OCI-M2 (cell line): ENCODE measurements at regions not wholly inside any gene's neighbourhood (a gene's known extent, or its start where the extent isn't known, plus 50 kb on each side); places are given as distances from the start of the nearest gene placed in this dataset.

Experiments
- DNase-seq: peaks from one replicate; lab custom pipeline; 2025; ENCODE audit not compliant: unreplicated experiment; lab: John Stamatoyannopoulos, UW

DNA sequence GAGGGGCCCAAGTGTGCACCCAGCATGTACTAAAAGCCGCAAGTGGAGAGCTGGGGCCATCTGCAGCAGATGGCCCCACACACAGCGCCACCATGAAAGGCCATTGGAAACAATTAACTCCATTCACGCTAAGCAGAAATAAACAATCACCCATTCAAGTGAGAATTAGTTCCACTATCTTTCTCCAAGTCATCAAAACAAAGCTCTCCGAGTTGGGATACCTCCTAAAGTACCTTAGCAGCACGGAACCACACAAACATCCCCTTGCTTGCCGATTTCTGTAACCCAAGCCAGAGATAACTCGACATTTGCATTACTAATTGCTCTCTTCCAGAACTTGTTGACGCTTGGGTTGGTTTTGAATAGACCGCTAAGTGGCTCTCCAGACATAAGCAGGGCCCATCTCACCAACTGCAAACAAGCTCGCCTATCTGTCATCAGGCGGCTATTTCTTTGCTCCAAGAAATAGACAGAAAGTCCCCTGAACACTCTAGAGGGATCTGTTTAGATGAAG is 840.6 kb upstream of the SALL3 start:
- DNase-seq: no peak

DNA sequence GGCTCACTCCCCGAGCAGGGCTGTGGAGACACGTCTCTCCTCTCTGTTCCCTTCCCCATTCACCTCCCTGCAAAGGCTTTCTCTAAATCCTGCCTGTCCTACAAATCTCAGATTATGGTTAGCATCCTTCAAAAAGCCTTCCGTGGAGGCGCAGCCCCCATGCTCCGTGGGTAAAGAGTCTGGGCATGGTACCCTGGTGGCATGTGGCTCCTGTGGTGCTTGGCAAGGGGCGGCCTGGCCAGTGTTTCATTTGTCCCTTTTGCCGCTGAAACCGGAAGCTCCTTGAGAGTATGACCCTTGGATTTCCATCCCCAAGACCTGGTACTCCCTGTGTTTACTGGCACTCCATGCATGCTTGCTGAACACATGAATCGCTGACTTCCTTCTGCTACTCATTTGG is 839.3 kb upstream of the SALL3 start:
- no peak for DNase-seq

DNA sequence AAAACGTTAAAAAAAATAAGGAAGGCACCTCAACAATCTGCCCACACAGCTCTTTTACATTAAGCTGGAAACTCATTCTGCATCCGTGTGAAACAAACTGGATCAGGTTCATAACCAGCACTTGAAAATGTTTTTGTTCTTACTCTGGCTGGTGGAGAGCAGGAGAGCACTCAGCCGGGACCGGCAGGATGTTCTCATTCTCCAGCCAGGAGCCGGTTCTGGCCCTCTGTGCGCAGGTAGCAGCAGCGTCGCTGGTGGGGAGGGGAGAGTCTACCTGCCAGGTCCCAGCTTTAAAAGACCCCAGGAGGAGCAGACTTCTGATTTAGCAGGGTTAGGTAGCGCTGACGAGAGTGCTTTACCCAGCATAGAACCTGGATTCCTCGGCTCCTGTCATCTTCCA is 834.9 kb upstream of the SALL3 start:
- no peak for DNase-seq

DNA sequence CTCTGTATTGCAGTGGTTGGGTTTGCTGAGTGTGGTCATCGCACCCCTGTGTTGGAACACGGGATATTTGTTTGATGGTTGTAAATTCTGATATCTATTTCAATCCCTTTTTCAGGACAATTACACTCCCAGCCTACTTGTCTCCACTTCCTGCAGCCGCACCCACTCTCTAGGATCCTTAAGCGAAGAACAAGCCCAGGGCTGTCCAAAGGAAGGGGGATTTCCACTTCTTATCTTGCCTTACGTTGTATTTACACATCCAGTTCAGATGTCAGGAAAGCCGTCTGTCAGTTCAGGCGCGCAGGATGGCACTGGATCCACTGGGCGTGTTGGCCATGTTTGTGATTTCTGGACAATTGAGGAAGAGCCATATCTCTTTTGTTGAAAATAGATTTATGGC is 834.5 kb upstream of the SALL3 start:
- DNase-seq: no peak

DNA sequence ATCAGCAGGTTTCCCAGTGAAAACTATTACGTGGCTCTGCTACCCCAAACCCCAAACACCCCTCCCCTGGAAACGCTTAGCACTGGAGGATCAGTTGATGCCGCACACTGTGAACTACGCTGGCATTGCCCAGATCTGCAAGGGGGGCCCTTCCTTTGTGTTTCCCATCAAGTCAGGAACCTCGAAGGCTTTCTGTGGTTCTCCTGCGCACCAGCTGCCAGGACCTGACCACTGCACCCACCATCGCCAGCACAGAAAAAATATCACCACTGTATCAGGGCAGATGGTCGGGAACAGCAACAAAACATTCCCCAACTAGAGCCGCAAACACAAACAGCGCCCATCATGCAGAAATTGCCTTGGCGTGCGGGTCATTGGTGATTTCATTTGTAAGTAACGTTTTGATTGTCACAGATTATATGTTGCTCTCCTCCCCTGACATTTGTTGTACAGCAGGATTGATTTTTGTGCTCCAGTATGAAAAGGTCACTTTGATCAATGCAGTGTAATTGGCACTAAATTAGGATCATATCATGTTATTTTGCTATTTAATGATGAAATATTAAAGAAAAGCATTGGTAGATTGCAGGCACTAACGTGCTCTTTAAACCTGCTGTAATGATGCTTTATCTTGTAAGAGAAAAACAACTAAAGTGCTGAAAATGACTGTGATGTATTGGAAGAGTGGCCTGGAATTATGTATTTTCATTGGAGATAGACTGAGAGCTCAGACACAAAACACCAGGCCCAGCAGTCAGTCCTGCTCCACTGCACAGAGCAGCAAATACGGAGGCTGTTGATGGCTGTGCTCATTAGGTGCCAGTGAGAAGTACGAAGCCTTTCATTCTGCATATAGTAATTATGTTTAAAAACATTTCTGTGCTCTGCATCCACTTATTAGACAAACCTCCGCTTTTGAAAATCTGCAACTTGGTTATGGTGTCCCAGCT is 833.2 kb upstream of the SALL3 start:
- DNase-seq: no peak

DNA sequence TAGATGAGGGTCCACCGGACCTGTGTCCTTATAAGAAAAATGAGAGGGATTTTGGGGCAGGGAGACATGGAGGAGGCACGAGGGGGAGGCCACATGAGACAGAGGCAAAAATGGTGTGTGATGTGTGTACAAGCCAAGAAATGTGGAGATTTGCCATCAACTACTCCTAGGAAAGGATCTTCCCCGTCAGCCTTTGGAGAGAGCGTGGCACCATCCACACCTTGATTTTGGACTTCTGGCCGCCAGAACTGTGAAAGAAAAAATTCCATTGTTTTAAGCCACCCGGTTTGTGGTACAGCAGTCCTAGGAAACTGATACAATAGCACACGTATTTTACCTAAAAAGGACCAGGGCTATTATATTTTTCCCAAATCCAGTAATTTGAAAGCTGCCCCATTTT is 829.0 kb upstream of the SALL3 start:
- DNase-seq: no peak

DNA sequence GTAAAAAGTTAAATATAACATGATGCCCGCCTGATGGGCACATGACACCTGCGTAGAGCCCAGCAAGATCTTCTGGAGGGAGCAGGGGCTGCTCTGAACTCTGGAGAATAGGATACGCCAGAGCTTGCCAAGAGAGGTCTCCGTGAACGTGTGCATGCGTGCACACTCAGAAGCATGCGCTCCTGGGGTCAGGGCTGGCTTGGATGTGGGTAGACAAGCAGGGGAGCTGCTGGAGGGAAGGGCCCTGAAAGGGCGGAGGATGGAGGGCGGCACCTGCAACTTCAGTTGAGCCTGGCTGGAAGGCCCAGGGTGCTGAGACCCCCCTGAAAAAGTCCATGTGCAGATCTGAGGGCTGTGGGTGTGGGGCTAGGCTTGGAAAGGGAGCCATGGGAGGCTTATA is 828.4 kb upstream of the SALL3 start:
- DNase-seq: no peak

DNA sequence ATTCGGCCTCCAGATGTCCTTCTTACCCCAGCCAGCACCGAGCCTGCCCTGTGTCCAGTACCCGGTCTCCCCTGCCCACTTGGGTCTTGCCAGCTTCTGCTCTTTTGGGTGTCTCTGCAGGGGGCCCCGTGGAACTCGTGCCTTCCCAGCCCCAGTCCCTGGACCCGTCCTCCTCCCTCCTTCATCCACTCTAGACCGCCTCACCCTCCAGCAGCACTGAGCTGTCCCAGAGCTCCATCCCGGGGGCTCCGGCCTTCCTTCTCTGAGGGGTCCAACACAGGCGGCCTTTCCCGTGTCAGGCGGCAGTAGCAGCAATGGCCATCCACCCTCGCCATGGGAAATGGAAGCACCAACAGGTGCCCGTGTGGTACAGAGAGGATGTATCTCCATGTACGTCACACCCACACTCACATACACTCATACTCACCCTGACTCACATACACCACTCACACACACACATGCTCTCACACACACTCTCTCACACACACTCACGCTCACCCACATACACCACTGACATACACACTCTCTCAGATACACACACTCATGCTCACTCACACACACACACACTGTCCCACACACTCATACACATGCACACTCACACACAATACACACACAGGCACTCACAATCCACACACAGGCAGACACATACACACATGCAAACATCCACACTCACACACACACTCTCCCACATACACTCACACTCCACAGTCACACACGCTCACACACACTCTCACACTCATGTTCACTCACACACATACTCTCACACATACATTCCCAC is 827.5 kb upstream of the SALL3 start:
- no peak for DNase-seq

DNA sequence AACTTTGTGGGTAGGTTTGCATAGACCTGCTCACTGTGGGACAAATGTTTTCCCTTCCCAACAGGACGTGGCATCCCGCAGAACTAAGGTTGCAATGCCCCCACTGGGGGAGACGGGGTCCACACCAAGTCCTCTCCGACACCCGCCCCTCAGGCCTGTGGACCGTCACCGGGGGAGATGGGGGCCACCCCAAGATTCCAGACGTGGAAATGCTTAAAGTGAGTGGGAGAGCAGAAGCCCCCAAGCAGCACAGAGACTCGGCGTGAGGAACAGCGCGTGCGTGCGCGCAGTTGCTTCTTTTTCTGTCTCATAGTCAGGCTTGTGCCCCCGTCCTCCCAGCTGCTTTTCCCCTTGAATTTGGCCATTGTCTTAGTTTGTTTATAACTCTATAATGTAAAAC is 826.3 kb upstream of the SALL3 start:
- no peak for DNase-seq

DNA sequence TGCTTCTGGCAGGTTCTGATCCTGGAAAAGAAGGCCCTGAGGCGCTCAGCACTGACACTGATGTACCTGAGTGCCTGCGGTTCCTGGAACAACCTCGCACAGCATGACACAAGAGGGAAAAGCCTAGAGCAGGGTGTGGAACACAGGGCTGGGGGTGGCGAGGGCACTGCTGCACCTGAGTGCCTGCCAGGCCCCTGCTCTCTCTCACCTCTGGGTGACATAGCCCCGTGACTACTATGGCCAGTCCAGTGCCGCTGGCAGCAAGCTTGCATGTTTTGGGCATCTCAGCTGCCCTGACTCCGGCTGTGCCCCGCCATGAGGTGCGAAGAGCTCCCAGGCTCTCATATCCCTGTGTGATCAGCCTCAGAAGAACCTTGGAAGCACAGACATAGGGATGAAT is 825.2 kb upstream of the SALL3 start:
- no peak for DNase-seq

DNA sequence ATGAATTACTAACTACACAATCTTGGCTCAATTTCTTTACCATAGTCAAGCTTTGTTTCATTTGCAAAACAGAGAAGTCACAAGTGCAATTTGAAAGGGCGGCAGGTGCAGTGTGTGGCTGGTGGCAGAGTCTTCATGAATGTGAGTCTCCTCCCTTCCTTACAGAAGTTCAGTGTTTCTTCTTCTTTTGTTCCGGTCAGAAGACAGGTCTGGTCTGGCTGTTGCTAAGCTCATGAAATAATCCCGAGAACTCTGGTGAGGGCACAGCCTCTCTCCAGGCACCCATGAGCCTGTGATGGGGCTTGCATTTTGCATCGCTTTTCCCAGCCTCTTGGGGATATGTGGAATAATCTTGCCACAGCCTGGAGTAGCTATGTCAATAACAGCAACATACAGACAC is 824.8 kb upstream of the SALL3 start:
- DNase-seq: no peak

DNA sequence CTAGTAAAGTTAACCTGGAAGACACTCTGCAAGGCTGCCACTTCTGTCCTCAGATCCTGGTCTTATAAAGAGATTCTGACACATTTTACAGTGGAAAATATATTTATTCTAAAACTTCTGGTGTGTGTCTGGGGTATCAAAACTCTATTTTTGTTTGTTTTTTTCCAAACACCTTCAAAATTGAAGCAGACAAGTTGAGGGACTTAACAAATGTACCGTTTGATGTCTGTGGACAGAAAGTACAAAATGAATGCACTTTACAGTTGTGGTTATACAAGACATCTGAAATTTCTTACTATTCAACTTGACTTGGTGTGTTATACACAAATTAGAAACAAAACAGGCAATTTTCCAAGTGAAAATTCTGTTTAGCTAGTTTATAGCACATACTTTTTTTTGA is 823.2 kb upstream of the SALL3 start:
- no peak for DNase-seq

DNA sequence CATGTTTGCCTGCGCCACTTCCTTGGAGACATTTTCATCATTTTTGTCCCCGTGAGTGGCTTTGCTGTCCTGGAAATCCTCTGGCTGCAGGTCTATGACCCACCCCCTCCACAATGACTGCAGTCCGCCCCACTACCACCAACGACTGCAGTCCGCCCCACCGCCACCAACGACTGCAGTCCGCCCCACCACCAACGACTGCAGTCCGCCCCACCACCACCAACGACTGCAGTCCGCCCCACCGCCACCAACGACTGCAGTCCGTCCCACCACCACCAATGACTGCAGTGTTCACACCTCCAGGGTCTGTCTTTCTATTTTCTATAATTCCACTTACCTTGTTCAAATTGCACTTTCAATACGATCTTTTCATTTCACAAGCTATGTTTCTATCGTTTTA is 820.7 kb upstream of the SALL3 start:
- no peak for DNase-seq

DNA sequence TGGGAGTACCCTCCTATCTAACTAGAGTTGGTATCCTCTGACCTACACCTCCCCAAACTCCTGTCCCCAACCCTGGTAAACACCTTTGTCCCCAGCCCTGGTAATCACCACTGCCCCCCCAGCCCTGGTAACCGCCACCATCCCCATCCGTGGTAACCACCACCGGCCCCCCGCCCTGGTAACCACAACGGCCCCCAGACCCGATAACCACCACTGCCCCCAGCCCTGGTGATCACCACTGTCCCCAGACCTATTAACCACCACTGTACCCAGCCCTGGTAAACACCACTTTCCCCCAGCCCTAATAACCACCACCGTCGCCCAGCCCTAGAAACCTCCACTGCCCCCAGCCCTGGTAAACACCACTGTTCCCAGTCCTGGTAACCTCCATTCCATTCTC is 820.2 kb upstream of the SALL3 start:
- DNase-seq: no peak

DNA sequence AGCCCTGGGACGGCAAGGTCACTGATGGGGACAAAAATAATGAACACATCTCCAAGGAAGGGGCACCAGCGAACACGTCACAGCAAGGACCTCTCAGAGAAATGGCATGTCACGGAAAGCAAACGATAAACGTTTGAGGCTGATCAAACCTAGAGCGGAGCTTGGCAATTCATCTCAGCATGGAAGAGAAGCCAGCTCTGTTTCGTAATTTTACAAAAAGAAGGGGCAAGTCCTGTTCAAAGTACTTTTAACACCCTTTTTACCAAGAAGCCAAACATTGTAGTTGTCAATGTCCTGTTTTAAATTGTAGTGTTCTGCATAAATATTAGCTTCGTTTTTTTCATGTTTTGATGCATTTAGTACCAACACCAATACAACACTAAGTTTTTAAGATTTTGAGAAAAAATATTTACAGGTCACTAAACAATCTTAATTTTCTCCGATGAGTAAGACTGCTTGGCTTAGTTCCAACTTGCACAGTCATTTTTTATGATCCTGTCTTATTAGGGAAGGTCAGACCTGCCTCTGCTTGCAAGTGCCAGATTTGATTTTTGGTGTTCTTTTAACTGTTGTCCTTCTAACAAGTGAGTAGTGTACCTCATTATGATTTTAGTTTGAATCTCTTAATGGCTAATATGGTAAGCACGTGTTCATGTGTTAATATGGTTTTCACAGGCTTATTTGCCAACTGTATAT is 818.5 kb upstream of the SALL3 start:
- DNase-seq: no peak

DNA sequence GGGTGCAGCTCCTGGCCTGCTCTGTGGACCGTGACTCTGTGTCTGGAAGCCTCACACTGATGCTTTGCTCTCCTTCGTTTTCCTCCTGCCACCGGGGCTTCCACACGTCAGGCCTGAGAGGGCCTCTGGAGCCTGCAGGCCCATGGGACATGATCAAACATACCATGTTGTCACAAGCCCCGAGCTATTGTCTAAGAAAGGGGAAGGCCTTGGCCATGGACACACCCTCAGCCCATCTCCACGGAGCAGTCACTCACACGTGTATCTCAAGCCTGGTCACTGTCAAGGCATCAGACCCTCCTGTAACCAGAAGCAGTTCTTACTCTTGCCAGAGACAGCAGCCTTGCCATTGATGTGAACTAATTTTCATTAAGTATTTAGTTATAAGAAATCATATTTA is 814.1 kb upstream of the SALL3 start:
- no peak for DNase-seq

DNA sequence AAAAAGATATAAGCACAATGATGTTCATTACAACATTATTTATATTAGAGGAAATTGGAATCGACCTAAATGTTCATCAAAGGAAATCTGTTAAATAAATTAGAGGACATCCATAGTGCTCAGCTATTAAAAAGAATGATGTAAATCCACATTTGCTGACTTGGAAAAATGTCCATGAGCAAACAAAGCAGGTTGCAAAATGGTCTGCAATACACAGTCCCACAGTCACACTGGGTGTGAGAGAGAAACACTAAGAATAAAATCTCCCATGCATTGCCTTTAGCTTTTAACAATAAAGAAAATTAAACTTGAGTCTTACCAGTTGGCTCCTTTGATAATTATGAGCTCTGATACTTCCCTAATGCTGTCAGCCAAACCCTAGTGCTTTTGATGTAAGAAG is 811.1 kb upstream of the SALL3 start:
- no peak for DNase-seq

DNA sequence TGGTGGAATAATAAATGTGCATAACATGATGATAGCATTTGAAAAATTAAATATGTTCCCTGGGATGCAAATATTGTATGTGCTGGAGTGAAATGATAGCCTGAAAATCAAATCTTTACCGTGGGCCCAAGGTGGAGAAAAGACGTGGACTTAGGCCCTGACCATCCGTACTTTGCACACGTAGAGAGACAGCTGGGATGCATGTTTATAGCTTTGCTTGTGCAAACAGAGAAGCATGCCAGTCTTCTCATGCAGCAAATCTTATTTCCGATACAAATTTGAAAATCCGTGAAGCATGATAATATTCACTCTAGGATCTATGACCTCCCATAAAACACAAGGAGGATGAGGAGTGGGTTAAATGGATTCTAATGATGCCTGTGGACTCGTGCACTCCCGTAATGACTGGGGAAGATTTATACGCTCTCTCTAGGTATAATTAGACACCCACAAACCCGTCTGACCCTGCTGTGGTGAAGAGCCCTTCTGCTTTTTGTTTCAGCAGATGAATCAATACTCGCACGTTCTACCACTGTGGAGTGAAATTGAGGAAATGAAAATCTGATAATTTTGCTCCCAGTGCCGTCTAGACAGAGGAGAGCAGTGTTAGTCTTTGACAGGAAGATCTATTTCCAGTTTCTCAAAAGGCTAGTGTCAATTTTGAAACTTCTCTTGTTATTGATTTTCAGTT is 810.3 kb upstream of the SALL3 start:
- no peak for DNase-seq

DNA sequence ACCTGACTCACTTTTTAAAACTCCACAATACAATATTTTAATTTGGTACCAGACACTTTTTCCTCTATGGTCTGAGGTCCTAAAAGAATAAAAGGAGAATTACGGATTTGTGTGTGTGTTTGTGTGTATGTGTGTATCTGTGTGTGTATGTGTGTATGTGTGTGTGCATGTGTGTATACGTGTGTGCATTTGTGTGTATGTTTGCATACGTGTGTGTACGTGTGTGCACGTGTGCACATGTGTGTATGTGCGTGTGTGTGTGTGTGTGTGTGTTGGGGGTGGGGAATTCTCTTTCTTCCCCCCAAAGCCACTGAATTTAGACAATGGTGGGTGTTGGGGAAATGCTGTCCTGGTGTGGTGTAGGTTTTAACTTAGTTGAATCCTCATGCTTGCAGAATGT is 807.7 kb upstream of the SALL3 start:
- DNase-seq: no peak

DNA sequence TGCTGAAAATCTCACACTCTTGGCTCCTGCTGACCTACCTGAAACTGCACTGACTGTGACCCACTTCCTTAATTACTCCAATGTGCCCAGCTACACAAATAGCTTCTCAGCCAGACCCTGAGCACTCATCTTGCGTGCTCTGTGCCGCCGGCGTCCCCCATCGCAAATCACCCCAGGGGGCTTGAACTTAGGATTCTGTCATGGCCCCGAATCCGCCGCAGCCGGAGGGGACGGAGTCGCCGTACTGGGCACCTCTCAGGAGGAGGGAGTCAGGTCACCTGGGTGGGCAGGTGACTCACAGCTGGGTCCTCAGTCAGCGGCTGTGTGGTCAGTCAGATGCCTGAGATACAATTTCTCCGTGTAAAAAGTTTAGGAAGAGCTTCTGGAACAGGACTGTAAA is 804.9 kb upstream of the SALL3 start:
- no peak for DNase-seq

DNA sequence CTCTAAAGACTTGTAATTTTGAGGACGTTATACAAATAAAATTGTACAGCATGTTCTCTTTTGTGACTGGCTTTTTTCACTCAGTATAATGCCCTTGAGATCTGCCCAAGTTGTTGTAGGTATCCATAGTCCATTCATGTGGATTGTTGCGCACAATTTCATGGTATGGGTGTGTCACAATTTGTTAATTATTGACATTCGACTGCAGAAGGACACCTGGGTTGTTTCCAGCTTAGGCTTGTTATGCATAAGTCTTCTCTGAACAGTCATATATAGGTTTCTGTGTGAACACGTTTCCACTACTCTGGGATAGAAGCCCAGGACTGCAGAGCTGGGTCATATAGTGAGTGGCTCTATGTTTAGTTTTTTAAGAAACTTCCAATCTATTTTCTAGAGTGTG is 800.8 kb upstream of the SALL3 start:
- DNase-seq: no peak
